GM21723 (cell line): ENCODE measurements at regions not wholly inside any gene's neighbourhood (a gene's known extent, or its start where the extent isn't known, plus 50 kb on each side); places are given as distances from the start of the nearest gene placed in this dataset.
"Not testable (repeated sequence)": the region's sequence is repeated elsewhere in the genome, so short reads cannot be mapped to it uniquely, and the experiment has no call there.

Source experiments
- ATAC-seq: cut with Tn5 transposase; IDR thresholded peaks from one replicate; pipeline ENCODE4 v1.9.1; 2021; ENCODE audit warnings: mild to moderate bottlenecking, moderate library complexity; ENCODE audit not compliant: unreplicated experiment

GRCh38 chr7:34569975-34570699 lies 87.9 kb upstream of the NPSR1 start:
- no peak for ATAC-seq

- no peak for ATAC-seq
Measured at GRCh38 chr7:34575006-34575405, 83.0 kb upstream of the NPSR1 start.

GRCh38 chr7:34577934-34578333 lies 80.1 kb upstream of the NPSR1 start:
- ATAC-seq, result not testable (repeated sequence)

GRCh38 chr7:34581698-34582097 lies 76.3 kb upstream of the NPSR1 start:
- ATAC-seq, result not testable (repeated sequence)

- ATAC-seq, result no peak
Measured at GRCh38 chr7:34584526-34584925, 73.5 kb upstream of the NPSR1 start.

- no peak for ATAC-seq
Measured at GRCh38 chr7:34596887-34597286, 61.1 kb upstream of the NPSR1 start.

GRCh38 chr7:34603711-34604444 lies 54.1 kb upstream of the NPSR1 start:
- ATAC-seq, result no peak
